ENCODE measurements at regions not wholly inside any gene's neighbourhood (a gene's known extent, or its start where the extent isn't known, plus 50 kb on each side); places are given as distances from the start of the nearest gene placed in this dataset.

- Histone ChIP-seq H3K4me3 (no peak overlapping the region), H3K27me3 (no peaks in the 10 kb centered on the region), H3K9me3 (ENCODE audit: low read depth) (no peaks in the 10 kb centered on the region), H3K27ac (no peak overlapping the region), H3K36me3 (no peaks in the 10 kb centered on the region), H3K4me1 (ENCODE audit: low read depth) (no peaks in the 10 kb centered on the region)
- no peak for DNase-seq (ENCODE audit: low read depth in 1 of 2, low spot score in 1 of 2)
- TF ChIP-seq CTCF (IDR thresholded peaks at IDR 0.05; ENCODE audit: low read depth, low read length): no peak
Observed at GRCh38 chr10:42111661-42112330, 526.6 kb downstream of the ZNF33B start.

DNA sequence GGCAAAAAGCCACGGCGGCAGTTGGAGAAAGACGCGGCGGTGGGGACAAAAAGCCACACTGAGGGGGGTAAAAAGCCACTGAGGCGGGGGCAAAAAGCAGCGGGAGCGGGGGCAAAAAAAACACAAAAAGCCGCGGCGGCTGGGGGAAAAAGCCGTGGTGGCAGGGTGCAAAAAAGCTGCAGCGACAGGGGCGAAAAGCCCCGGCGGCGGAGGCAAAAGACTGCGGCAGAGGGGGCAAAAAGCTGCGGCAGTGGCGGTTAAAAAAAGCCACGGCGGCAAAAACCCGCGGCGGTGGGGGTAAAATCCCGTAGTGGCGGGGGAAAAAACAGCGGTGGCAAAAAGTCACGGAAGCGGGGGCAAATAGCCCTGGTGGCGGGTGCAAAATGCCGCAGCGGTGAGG lies 527.3 kb downstream of the ZNF33B start:
- TF ChIP-seq CTCF (IDR thresholded peaks at IDR 0.05; ENCODE audit: low read depth, low read length): no peak
- H3K27ac ChIP-seq: no peak overlapping the region
- H3K27me3 ChIP-seq: no peaks in the 10 kb centered on the region
- no peak overlapping the region for H3K4me3 ChIP-seq
- no peaks in the 10 kb centered on the region for H3K4me1 ChIP-seq (ENCODE audit: low read depth)
- H3K36me3 ChIP-seq: no peaks in the 10 kb centered on the region
- H3K9me3 ChIP-seq (ENCODE audit: low read depth): no peaks in the 10 kb centered on the region
- no peak for DNase-seq (ENCODE audit: low read depth in 1 of 2, low spot score in 1 of 2)
